Nephron (organoid): ENCODE measurements at regions not wholly inside any gene's neighbourhood (a gene's known extent, or its start where the extent isn't known, plus 50 kb on each side); places are given as distances from the start of the nearest gene placed in this dataset.
A peak's percentile ranks its signal among the peaks of the same experiment; 100 is the strongest.

Experiments
- H3K27ac Mint-ChIP-seq, 3 experiments: 2 replicates each; pipeline ENCODE4 v1.8.0; 2020; ENCODE audit warnings: mixed read lengths in 3 of 3, mild to moderate bottlenecking in 2 of 3, moderate library complexity in 1 of 3
- H3K27me3 Mint-ChIP-seq: 2 replicates; pipeline ENCODE4 v1.8.0; 2021; ENCODE audit warnings: low read depth, mild to moderate bottlenecking, moderate library complexity, mixed read lengths
- H3K36me3 Mint-ChIP-seq: 2 replicates; pipeline ENCODE4 v1.8.0; 2020; ENCODE audit warnings: low read depth, mixed read lengths
- H3K4me1 Mint-ChIP-seq: 2 replicates; pipeline ENCODE4 v1.8.0; 2020; ENCODE audit warnings: mixed read lengths
- H3K4me3 Mint-ChIP-seq, 3 experiments: 2 replicates each; pipeline ENCODE4 v1.8.0; 2020; ENCODE audit warnings: mild to moderate bottlenecking in 3 of 3, mixed read lengths in 3 of 3, moderate library complexity in 2 of 3
- H3K9me3 Mint-ChIP-seq: 2 replicates; pipeline ENCODE4 v1.8.0; 2020; ENCODE audit warnings: mixed read lengths
- CTCF ChIP-seq, 3 experiments: fragments of 200-600 bp; sonication (generic); IDR thresholded peaks; one replicate each; pipeline ENCODE4 v1.5.0; 2021; ENCODE audit warnings: antibody characterized with exemption in 3 of 3; ENCODE audit not compliant: unreplicated experiment in 3 of 3

GRCh38 chr15:62740141-62741004 is 302.2 kb upstream of the TPM1 start:
- H3K27me3 Mint-ChIP-seq = no peaks in the 10 kb centered on the region
- H3K9me3 Mint-ChIP-seq = no peaks in the 10 kb centered on the region
- H3K4me1 Mint-ChIP-seq = peaks cover 31% of the 10 kb centered on the region
- TF ChIP-seq CTCF (IDR thresholded peaks at IDR 0.05; ENCODE audit: unreplicated experiment in 3 of 3) = no peak
- H3K27ac Mint-ChIP-seq = no peak overlapping the region
- peaks cover 28% of the 10 kb centered on the region for H3K36me3 Mint-ChIP-seq
- H3K4me3 Mint-ChIP-seq = no peak overlapping the region

GRCh38 chr15:62741106-62741505 is 301.4 kb upstream of the TPM1 start:
- H3K27me3 Mint-ChIP-seq = no peaks in the 10 kb centered on the region
- TF ChIP-seq CTCF (IDR thresholded peaks at IDR 0.05; ENCODE audit: unreplicated experiment in 3 of 3) = no peak
- peaks cover 28% of the 10 kb centered on the region for H3K36me3 Mint-ChIP-seq

GRCh38 chr15:62742409-62743171 is 300.0 kb upstream of the TPM1 start:
- H3K4me1 Mint-ChIP-seq = peaks cover 41% of the 10 kb centered on the region
- peak; percentile 88 to 90 (median 90) for TF ChIP-seq CTCF (IDR thresholded peaks at IDR 0.05; ENCODE audit: unreplicated experiment in 3 of 3)
- H3K4me3 Mint-ChIP-seq = no peak overlapping the region
- H3K9me3 Mint-ChIP-seq = no peaks in the 10 kb centered on the region
- peak overlapping the region; percentile 11 to 73 (median 58) for H3K27ac Mint-ChIP-seq
- H3K36me3 Mint-ChIP-seq = peaks cover 20% of the 10 kb centered on the region
- H3K27me3 Mint-ChIP-seq = no peaks in the 10 kb centered on the region

More at GRCh38 chr15:62741106-62741505, 301.4 kb upstream of the TPM1 start:
- H3K4me3 Mint-ChIP-seq = no peak overlapping the region
- peak overlapping the region in 1 of 3 experiments; percentile 73 for H3K27ac Mint-ChIP-seq
- H3K9me3 Mint-ChIP-seq = no peaks in the 10 kb centered on the region
- peaks cover 38% of the 10 kb centered on the region for H3K4me1 Mint-ChIP-seq

DNA sequence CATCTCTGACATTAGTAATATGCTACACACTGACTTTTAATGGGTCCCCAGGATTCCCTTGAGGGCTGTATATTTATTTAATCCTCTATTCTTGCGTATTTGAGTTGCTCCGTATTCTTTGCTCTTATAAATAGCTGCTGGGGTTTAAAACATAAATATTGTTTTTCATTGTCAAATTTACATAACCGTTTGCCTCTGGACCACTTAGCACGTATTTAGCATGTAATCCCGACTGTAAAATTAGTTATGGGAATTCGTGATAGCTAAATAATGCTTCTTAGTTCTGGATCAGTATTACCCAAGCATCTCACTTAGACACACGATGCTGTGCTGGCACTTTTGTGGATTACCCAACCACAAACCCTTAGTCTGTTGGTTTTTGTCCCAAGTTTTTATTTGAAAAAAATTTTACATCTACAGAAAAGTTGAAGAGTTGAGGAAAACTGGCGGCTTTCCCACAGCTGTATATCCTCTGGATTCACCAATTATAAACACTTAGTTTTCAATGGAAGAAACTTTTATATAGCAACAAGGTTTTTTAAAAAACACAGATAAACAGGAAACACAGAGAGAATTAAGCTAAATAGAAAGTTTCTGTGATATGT is 296.8 kb upstream of the TPM1 start:
- no peak for TF ChIP-seq CTCF (IDR thresholded peaks at IDR 0.05; ENCODE audit: unreplicated experiment in 3 of 3)
- Mint-ChIP-seq H3K27ac (peak overlapping the region in 2 of 3 experiments; percentile 80 to 84), H3K4me3 (no peak overlapping the region), H3K4me1 (peaks cover 57% of the 10 kb centered on the region), H3K9me3 (no peaks in the 10 kb centered on the region), H3K36me3 (peaks cover 5% of the 10 kb centered on the region), H3K27me3 (no peaks in the 10 kb centered on the region)

- Mint-ChIP-seq H3K27me3 (no peaks in the 10 kb centered on the region), H3K4me3 (peak overlapping the region in 2 of 3 experiments; percentile 28 to 49), H3K27ac (peak overlapping the region; percentile 69 to 98 (median 73)), H3K4me1 (peaks cover 36% of the 10 kb centered on the region), H3K36me3 (peaks cover 24% of the 10 kb centered on the region), H3K9me3 (no peaks in the 10 kb centered on the region)
- no peak for TF ChIP-seq CTCF (IDR thresholded peaks at IDR 0.05; ENCODE audit: unreplicated experiment in 3 of 3)
These were observed 294.4 kb upstream of the TPM1 start for GRCh38 chr15:62748196-62748595.
